A673 (cell line): ENCODE measurements at regions not wholly inside any gene's neighbourhood (a gene's known extent, or its start where the extent isn't known, plus 50 kb on each side); places are given as distances from the start of the nearest gene placed in this dataset.

Experiments used
- BruUV-seq: library from RNA; stranded (reverse); fragments of 400-500 nt; replicated peaks from 2 replicates; lab custom pipeline; 2021; lab: Mats Ljungman, UMichigan
- CTCF ChIA-PET: fragments of 300-600 bp; sonication (Branson Sonifier 250); formaldehyde crosslinking; loops from one replicate; lab custom pipeline; 2022; ENCODE audit warnings: antibody characterized with exemption; lab: Charles Lee
- POLR2A ChIA-PET: fragments of 300-600 bp; sonication (Branson Sonifier 250); formaldehyde crosslinking; loops from one replicate; lab custom pipeline; 2022; ENCODE audit warnings: antibody characterized with exemption; ENCODE audit not compliant: low non-redundant PET; lab: Charles Lee
- DNase-seq: peaks from one replicate; pipeline ENCODE4 v3.0.0-alpha.2; 2015; ENCODE audit warnings: low spot score
- H3K27ac ChIP-seq: fragments of 200-600 bp; sonication (generic); 2 replicates; pipeline ENCODE4 v1.5.1; 2016; ENCODE audit warnings: mixed run types, low read depth, mild to moderate bottlenecking, mixed read lengths, antibody characterized with exemption, low read length; ENCODE audit not compliant: poor library complexity, severe bottlenecking
- H3K27me3 ChIP-seq: fragments of 200-600 bp; sonication (generic); replicated peaks from 2 replicates; pipeline ENCODE4 v1.6.1; 2017; ENCODE audit warnings: mixed run types, low read depth, mild to moderate bottlenecking, mixed read lengths, antibody characterized with exemption, low read length; ENCODE audit not compliant: insufficient read depth, poor library complexity
- H3K36me3 ChIP-seq: fragments of 200-600 bp; sonication (generic); 2 replicates; pipeline ENCODE4 v1.6.1; 2016; ENCODE audit warnings: mixed run types, mild to moderate bottlenecking, mixed read lengths, antibody characterized with exemption, low read length; ENCODE audit not compliant: insufficient read depth, poor library complexity, severe bottlenecking
- H3K4me1 ChIP-seq: fragments of 200-600 bp; sonication (generic); 2 replicates; pipeline ENCODE4 v1.6.1; 2017; ENCODE audit warnings: mixed run types, mild to moderate bottlenecking, mixed read lengths, antibody characterized with exemption, low read length; ENCODE audit not compliant: insufficient read depth, poor library complexity, severe bottlenecking
- H3K4me3 ChIP-seq: fragments of 200-600 bp; sonication (generic); 2 replicates; pipeline ENCODE4 v1.5.1; 2016; ENCODE audit warnings: low read depth, mixed run types, mild to moderate bottlenecking, mixed read lengths, low read length; ENCODE audit not compliant: poor library complexity, severe bottlenecking
- H3K9me3 ChIP-seq: fragments of 200-600 bp; sonication (generic); 2 replicates; pipeline ENCODE4 v1.6.1; 2016; ENCODE audit warnings: mixed run types, low read depth, mild to moderate bottlenecking, mixed read lengths, antibody characterized with exemption, low read length; ENCODE audit not compliant: poor library complexity, severe bottlenecking
- EZH2 ChIP-seq: fragments of 200-600 bp; sonication (generic); IDR thresholded peaks from 2 replicates; pipeline ENCODE4 v1.6.1; 2017; ENCODE audit warnings: borderline replicate concordance, low read depth, mild to moderate bottlenecking, mixed read lengths, antibody characterized with exemption, low read length; ENCODE audit not compliant: poor library complexity, severe bottlenecking
- intact Hi-C: fragments of 100-400 bp; cut with micrococcal nuclease; formaldehyde crosslinking; loops from one replicate; pipeline ENCODE4 v1.10.0; 2022; ENCODE audit not compliant: unreplicated experiment
- TF ChIP-seq, protein P1 (sequence below): fragments of 300-800, 200-600 bp; sonication (generic); conservative IDR thresholded peaks from 2 replicates; pipeline ENCODE4 v1.5.1; 2017; ENCODE audit warnings: low read depth, mild to moderate bottlenecking, antibody characterized with exemption, low read length, moderate library complexity, mixed read lengths

DNA sequence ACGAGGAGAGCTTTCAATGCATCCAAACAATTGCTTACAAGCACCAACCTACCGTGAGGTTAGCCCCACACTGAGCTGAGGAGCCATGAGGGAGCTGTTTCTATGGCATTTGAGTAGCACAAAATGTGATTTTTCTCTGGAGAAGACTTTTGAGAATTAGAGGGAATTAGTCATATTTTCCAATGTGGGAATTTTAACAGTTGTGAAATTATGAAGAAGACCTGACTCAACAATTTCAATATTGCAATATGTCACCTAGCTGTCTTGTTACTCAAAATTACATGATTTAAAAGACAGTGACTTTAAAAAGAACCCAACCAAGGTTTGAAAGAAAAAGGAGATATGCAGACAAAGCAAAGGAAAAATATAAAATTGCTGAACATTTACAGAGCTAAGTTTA is 62.6 kb upstream of the LY86 start:
- H3K4me1 ChIP-seq: peaks cover 3% of the 10 kb centered on the region
- H3K27me3 ChIP-seq: no peaks in the 10 kb centered on the region
- no peak overlapping the region for H3K27ac ChIP-seq
- DNase-seq: no peak
- intact Hi-C loops: no loop called here
- TF ChIP-seq, protein P1, sequence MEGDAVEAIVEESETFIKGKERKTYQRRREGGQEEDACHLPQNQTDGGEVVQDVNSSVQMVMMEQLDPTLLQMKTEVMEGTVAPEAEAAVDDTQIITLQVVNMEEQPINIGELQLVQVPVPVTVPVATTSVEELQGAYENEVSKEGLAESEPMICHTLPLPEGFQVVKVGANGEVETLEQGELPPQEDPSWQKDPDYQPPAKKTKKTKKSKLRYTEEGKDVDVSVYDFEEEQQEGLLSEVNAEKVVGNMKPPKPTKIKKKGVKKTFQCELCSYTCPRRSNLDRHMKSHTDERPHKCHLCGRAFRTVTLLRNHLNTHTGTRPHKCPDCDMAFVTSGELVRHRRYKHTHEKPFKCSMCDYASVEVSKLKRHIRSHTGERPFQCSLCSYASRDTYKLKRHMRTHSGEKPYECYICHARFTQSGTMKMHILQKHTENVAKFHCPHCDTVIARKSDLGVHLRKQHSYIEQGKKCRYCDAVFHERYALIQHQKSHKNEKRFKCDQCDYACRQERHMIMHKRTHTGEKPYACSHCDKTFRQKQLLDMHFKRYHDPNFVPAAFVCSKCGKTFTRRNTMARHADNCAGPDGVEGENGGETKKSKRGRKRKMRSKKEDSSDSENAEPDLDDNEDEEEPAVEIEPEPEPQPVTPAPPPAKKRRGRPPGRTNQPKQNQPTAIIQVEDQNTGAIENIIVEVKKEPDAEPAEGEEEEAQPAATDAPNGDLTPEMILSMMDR: no peak
- no peak for TF ChIP-seq EZH2
- CTCF ChIA-PET: no interaction called here
- H3K36me3 ChIP-seq: no peaks in the 10 kb centered on the region
- no peak overlapping the region for H3K4me3 ChIP-seq
- no peaks in the 10 kb centered on the region for H3K9me3 ChIP-seq
- POLR2A ChIA-PET: interaction anchor here (0.6 kb wide), 1 partner anchor 1073 kb away, joined by 3 read pairs; no protein-coding TSS in a partner anchor
- no TSS peak for BruUV-seq

DNA sequence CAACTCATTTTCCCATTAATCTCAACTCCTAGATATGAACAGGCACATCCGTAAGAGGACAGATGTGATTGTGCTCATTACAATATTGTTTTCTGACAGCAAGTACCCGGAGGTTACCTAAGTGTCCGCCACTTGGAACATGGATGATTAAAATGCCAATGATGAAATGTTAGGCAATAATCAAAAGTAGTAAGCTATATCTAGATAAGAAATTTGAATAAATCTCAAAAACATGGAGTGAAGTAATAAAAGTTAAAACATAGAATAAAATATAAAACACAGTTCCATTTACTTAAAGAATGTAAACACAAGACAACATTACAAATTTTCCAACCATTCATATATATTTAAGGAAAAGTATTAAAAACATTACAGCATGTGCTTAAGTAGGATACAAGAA is 59.2 kb upstream of the LY86 start:
- H3K4me1 ChIP-seq: peaks cover 3% of the 10 kb centered on the region
- ChIA-PET POLR2A (no interaction called here), CTCF (no interaction called here)
- no TSS peak for BruUV-seq
- no peak for TF ChIP-seq EZH2
- TF ChIP-seq, protein P1: no peak
- H3K27me3 ChIP-seq: no peaks in the 10 kb centered on the region
- no peaks in the 10 kb centered on the region for H3K9me3 ChIP-seq
- intact Hi-C loops: no loop called here
- H3K4me3 ChIP-seq: no peak overlapping the region
- no peak overlapping the region for H3K27ac ChIP-seq
- H3K36me3 ChIP-seq: no peaks in the 10 kb centered on the region
- no peak for DNase-seq

DNA sequence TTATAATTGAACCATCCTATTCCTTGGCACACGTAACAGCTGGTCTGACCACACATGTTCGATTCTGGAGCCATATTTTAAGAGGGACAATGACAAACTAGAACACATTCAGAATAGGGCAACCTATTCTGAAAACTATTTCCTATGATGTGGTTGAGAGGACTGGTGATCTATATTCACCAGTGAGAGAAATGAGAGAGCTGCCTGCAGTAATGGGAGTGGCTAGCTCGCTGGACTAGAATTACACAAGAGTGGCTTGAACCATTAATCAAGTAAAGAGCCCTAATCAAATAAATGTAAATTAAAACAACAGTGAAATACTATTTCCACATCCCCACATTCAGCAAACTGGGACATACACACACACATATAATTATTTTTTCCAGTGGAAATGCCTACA is 55.3 kb upstream of the LY86 start:
- no peak overlapping the region for H3K4me3 ChIP-seq
- no TSS peak for BruUV-seq
- H3K36me3 ChIP-seq: no peaks in the 10 kb centered on the region
- no peak for DNase-seq
- no peaks in the 10 kb centered on the region for H3K9me3 ChIP-seq
- TF ChIP-seq, protein P1: no peak
- no peak for TF ChIP-seq EZH2
- ChIA-PET POLR2A (no interaction called here), CTCF (no interaction called here)
- no peaks in the 10 kb centered on the region for H3K27me3 ChIP-seq
- intact Hi-C loops: no loop called here
- H3K27ac ChIP-seq: no peak overlapping the region
- peaks cover 10% of the 10 kb centered on the region for H3K4me1 ChIP-seq
